ENCODE measurements at regions not wholly inside any gene's neighbourhood (a gene's known extent, or its start where the extent isn't known, plus 50 kb on each side); places are given as distances from the start of the nearest gene placed in this dataset.

GRCh38 chr14:23876160-23876750 is 77.3 kb upstream of the DHRS4 start:
- Mint-ChIP-seq H3K27me3 (peaks cover 24% of the 10 kb centered on the region), H3K9me3 (ENCODE audit: insufficient read depth) (no peaks in the 10 kb centered on the region), H3K4me1 (no peaks in the 10 kb centered on the region), H3K27ac (no peak overlapping the region), H3K4me3 (no peak overlapping the region)
- CTCF ChIA-PET = no interaction called here
- Histone ChIP-seq H3K79me2 (ENCODE audit: control insufficient read depth, insufficient read depth, low read length) (no peaks in the 10 kb centered on the region), H2AFZ (ENCODE audit: insufficient read depth, low read depth, low read length, poor library complexity, severe bottlenecking) (no peak overlapping the region), H3K27ac (ENCODE audit: low read length in 2 of 2) (no peak overlapping the region), H3K9ac (ENCODE audit: low read length) (no peak overlapping the region), H4K20me1 (ENCODE audit: control insufficient read depth, insufficient read depth, low read length, poor library complexity, severe bottlenecking) (no peaks in the 10 kb centered on the region), H3K4me1 (ENCODE audit: control insufficient read depth in 2 of 2, insufficient read depth in 2 of 2, low read length in 2 of 2) (no peaks in the 10 kb centered on the region), H3K4me2 (replicated peaks; ENCODE audit: low read depth, low read length, poor library complexity, severe bottlenecking) (no peak overlapping the region), H3K9me3 (ENCODE audit: control extremely low read depth in 1 of 3, control insufficient read depth in 2 of 3, insufficient read depth in 1 of 3, low read length in 2 of 3) (peaks cover 0 to 1% (median 0%) of the 10 kb centered on the region in 3 donors), H3K4me3 (ENCODE audit: control extremely low read depth in 1 of 5, extremely low read depth in 1 of 5, insufficient read depth in 1 of 5, low read depth in 2 of 5, low read length in 4 of 5) (no peak overlapping the region), H3K36me3 (replicated peaks in 1 of 2; ENCODE audit: control extremely low read depth in 1 of 2, control insufficient read depth in 1 of 2, extremely low read depth in 1 of 2, insufficient read depth in 2 of 2, low read length in 1 of 2) (no peaks in the 10 kb centered on the region), H3K27me3 (replicated peaks in 1 of 4; ENCODE audit: control extremely low read depth in 1 of 4, control insufficient read depth in 3 of 4, insufficient read depth in 4 of 4, low read length in 3 of 4) (peaks cover 0 to 12% (median 0%) of the 10 kb centered on the region in 4 experiments)
- POLR2A ChIA-PET = no interaction called here
- TF ChIP-seq CTCF (IDR thresholded peaks at IDR 0.05) = no peak
- no peak for TF ChIP-seq EZH2 (IDR thresholded peaks at IDR 0.05; ENCODE audit: borderline replicate concordance, insufficient read depth, low read depth, low read length, poor library complexity, severe bottlenecking)
- ATAC-seq (ENCODE audit: low read depth) (no peak), DNase-seq (no peak)
- WGBS (ENCODE audit: insufficient coverage) = 96% methylated on average over 2 of the region's 3 CpGs
- intact Hi-C loops (cut with micrococcal nuclease) = no loop called here

- no peak for ATAC-seq (ENCODE audit: low read depth)
- Histone ChIP-seq H3K9ac (ENCODE audit: low read length) (no peak overlapping the region), H3K79me2 (ENCODE audit: control insufficient read depth, insufficient read depth, low read length) (no peaks in the 10 kb centered on the region), H2AFZ (ENCODE audit: insufficient read depth, low read depth, low read length, poor library complexity, severe bottlenecking) (no peak overlapping the region), H3K4me2 (replicated peaks; ENCODE audit: low read depth, low read length, poor library complexity, severe bottlenecking) (no peak overlapping the region), H3K4me1 (ENCODE audit: control insufficient read depth in 2 of 2, insufficient read depth in 2 of 2, low read length in 2 of 2) (no peaks in the 10 kb centered on the region), H3K36me3 (replicated peaks in 1 of 2; ENCODE audit: control extremely low read depth in 1 of 2, control insufficient read depth in 1 of 2, extremely low read depth in 1 of 2, insufficient read depth in 2 of 2, low read length in 1 of 2) (no peaks in the 10 kb centered on the region), H3K4me3 (ENCODE audit: control extremely low read depth in 1 of 5, extremely low read depth in 1 of 5, insufficient read depth in 1 of 5, low read depth in 2 of 5, low read length in 4 of 5) (no peak overlapping the region), H3K27me3 (replicated peaks in 1 of 4; ENCODE audit: control extremely low read depth in 1 of 4, control insufficient read depth in 3 of 4, insufficient read depth in 4 of 4, low read length in 3 of 4) (peaks cover 0 to 12% (median 0%) of the 10 kb centered on the region in 4 experiments), H3K9me3 (ENCODE audit: control extremely low read depth in 1 of 3, control insufficient read depth in 2 of 3, insufficient read depth in 1 of 3, low read length in 2 of 3) (peaks cover 0 to 1% (median 0%) of the 10 kb centered on the region in 3 donors), H4K20me1 (ENCODE audit: control insufficient read depth, insufficient read depth, low read length, poor library complexity, severe bottlenecking) (no peaks in the 10 kb centered on the region), H3K27ac (ENCODE audit: low read length in 2 of 2) (no peak overlapping the region)
- DNase-seq = no peak
- Mint-ChIP-seq H3K4me3 (no peak overlapping the region), H3K9me3 (ENCODE audit: insufficient read depth) (no peaks in the 10 kb centered on the region), H3K27ac (no peak overlapping the region), H3K4me1 (no peaks in the 10 kb centered on the region), H3K27me3 (peaks cover 24% of the 10 kb centered on the region)
- intact Hi-C loops (cut with micrococcal nuclease) = no loop called here
- WGBS (ENCODE audit: insufficient coverage) = no CpG with 5 or more reads among the region's 4 CpGs
- ChIA-PET CTCF (no interaction called here), POLR2A (no interaction called here)
- TF ChIP-seq EZH2 (IDR thresholded peaks at IDR 0.05; ENCODE audit: borderline replicate concordance, insufficient read depth, low read depth, low read length, poor library complexity, severe bottlenecking) (no peak), CTCF (IDR thresholded peaks at IDR 0.05) (no peak)
These were observed 76.5 kb upstream of the DHRS4 start for GRCh38 chr14:23877111-23877510.

Measured in B cell (primary cell).